Endodermal cell (in vitro differentiated cells): ENCODE measurements at regions not wholly inside any gene's neighbourhood (a gene's known extent, or its start where the extent isn't known, plus 50 kb on each side); places are given as distances from the start of the nearest gene placed in this dataset.
"Not testable (repeated sequence)": the region's sequence is repeated elsewhere in the genome, so short reads cannot be mapped to it uniquely, and the experiment has no call there.

Experiments used
- DNase-seq: peaks from one replicate; pipeline ENCODE4 v3.0.0-alpha.2; 2017
- H3K27ac ChIP-seq: 2 replicates; pipeline ENCODE4 v1.5.1; 2013; ENCODE audit warnings: mild to moderate bottlenecking, low read depth, low read length, moderate library complexity
- H3K27me3 ChIP-seq: 2 replicates; pipeline ENCODE4 v1.6.1; 2013; ENCODE audit warnings: mild to moderate bottlenecking, low read length, moderate library complexity; ENCODE audit not compliant: insufficient read depth, control insufficient read depth, poor library complexity, severe bottlenecking
- H3K36me3 ChIP-seq: 2 replicates; pipeline ENCODE4 v1.7.0; 2013; ENCODE audit warnings: mild to moderate bottlenecking, low read length, moderate library complexity; ENCODE audit not compliant: control insufficient read depth, insufficient read depth
- H3K4me1 ChIP-seq: one replicate; pipeline ENCODE4 v1.7.0; 2013; ENCODE audit warnings: low read length; ENCODE audit not compliant: control insufficient read depth, insufficient read depth
- H3K4me3 ChIP-seq: 2 replicates; pipeline ENCODE4 v1.5.1; 2013; ENCODE audit warnings: mild to moderate bottlenecking, low read length, moderate library complexity
- H3K9ac ChIP-seq: 2 replicates; pipeline ENCODE4 v1.6.1; 2013; ENCODE audit warnings: mild to moderate bottlenecking, low read length, moderate library complexity; ENCODE audit not compliant: poor library complexity, severe bottlenecking; ENCODE audit errors: extremely low read depth
- H3K9me3 ChIP-seq: 2 replicates; pipeline ENCODE4 v1.6.1; 2013; ENCODE audit warnings: mild to moderate bottlenecking, low read length, moderate library complexity; ENCODE audit not compliant: control insufficient read depth
- H3K27ac Mint-ChIP-seq: 2 replicates; pipeline ENCODE4 v1.8.0; 2020; ENCODE audit warnings: mixed read lengths
- H3K27me3 Mint-ChIP-seq: 2 replicates; pipeline ENCODE4 v1.8.0; 2021; ENCODE audit warnings: mild to moderate bottlenecking, mixed read lengths; ENCODE audit not compliant: insufficient read depth
- H3K36me3 Mint-ChIP-seq: 2 replicates; pipeline ENCODE4 v1.8.0; 2020; ENCODE audit warnings: low read depth, mixed read lengths
- H3K4me1 Mint-ChIP-seq: 2 replicates; pipeline ENCODE4 v1.8.0; 2020; ENCODE audit warnings: mixed read lengths
- H3K4me3 Mint-ChIP-seq: 2 replicates; pipeline ENCODE4 v1.8.0; 2020; ENCODE audit warnings: mild to moderate bottlenecking, moderate library complexity, mixed read lengths
- H3K9me3 Mint-ChIP-seq: 2 replicates; pipeline ENCODE4 v1.8.0; 2020; ENCODE audit warnings: mild to moderate bottlenecking, mixed read lengths
- WGBS, 2 experiments: methylation state at CpG; one replicate each; pipeline versions ENCODE4 v1.1.5 to v1.1.7; 2013; ENCODE audit warnings: missing lambda C conversion rate in 2 of 2, mixed read lengths in 1 of 2; ENCODE audit not compliant: insufficient coverage in 1 of 2, insufficient read length in 1 of 2; 5-methylcytosine and 5-hydroxymethylcytosine counted together
- TF ChIP-seq, protein P1 (sequence below): fragments of 200-600 bp; sonication (generic); conservative IDR thresholded peaks from 2 replicates; pipeline ENCODE4 v1.5.0; 2021; ENCODE audit warnings: antibody characterized with exemption, mild to moderate bottlenecking

DNA sequence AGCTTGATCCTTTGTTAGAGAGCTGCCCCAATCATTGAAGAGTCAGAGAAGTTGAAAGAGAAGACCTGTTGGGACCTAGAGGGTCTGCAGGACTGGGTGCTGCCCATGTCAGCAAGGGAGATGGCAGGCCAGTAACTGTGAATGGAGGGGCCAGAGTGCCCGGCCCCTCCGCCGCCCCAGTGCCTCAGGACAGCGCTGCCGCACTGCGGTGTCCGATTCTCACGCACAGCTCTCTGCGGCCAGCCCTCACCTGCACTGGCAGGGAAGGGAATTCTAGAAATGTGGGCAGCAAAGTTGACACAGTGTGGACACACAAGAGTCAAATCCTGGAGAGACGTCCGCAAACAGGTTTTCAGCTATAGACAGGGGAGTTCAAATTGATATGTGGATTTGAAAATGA, 373.5 kb downstream of the TCERG1L start:
- no peaks in the 10 kb centered on the region for H3K36me3 Mint-ChIP-seq
- no peaks in the 10 kb centered on the region for H3K9me3 Mint-ChIP-seq
- no peaks in the 10 kb centered on the region for H3K27me3 Mint-ChIP-seq
- Histone ChIP-seq H3K4me3 (no peak overlapping the region), H3K4me1 (no peaks in the 10 kb centered on the region), H3K9me3 (no peaks in the 10 kb centered on the region), H3K36me3 (no peaks in the 10 kb centered on the region), H3K27ac (no peak overlapping the region), H3K9ac (no peak overlapping the region), H3K27me3 (no peaks in the 10 kb centered on the region)
- no peak overlapping the region for H3K4me3 Mint-ChIP-seq
- peaks cover 22% of the 10 kb centered on the region for H3K4me1 Mint-ChIP-seq
- H3K27ac Mint-ChIP-seq = no peak overlapping the region
- 92 to 99% methylated on average over 8 to 11 of the region's 11 CpGs for WGBS, 2 experiments
- DNase-seq = no peak
- TF ChIP-seq, protein P1, sequence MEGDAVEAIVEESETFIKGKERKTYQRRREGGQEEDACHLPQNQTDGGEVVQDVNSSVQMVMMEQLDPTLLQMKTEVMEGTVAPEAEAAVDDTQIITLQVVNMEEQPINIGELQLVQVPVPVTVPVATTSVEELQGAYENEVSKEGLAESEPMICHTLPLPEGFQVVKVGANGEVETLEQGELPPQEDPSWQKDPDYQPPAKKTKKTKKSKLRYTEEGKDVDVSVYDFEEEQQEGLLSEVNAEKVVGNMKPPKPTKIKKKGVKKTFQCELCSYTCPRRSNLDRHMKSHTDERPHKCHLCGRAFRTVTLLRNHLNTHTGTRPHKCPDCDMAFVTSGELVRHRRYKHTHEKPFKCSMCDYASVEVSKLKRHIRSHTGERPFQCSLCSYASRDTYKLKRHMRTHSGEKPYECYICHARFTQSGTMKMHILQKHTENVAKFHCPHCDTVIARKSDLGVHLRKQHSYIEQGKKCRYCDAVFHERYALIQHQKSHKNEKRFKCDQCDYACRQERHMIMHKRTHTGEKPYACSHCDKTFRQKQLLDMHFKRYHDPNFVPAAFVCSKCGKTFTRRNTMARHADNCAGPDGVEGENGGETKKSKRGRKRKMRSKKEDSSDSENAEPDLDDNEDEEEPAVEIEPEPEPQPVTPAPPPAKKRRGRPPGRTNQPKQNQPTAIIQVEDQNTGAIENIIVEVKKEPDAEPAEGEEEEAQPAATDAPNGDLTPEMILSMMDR = no peak

DNA sequence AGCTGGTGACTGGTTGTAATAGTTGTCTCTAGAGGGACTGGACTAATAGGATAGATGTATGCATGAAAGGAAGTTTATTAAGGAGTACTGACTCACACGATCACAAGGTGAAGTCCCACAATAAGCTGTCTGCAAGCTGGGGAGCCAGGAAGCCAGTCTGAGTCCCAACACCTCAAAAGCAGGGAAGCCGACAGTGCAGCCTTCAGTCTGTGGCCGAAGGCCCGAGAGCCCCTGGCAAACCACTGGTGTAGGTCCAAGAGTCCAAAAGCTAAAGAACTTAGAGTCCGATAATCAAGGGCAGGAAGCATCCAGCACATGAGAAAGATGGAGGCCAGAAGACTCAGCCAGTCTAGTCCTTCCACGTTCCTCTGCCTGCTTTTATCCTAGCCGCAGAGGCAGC, 372.6 kb downstream of the TCERG1L start:
- H3K4me1 ChIP-seq, H3K36me3 ChIP-seq, H3K4me3 Mint-ChIP-seq, H3K27ac Mint-ChIP-seq, H3K36me3 Mint-ChIP-seq, H3K27ac ChIP-seq, DNase-seq, H3K9ac ChIP-seq, H3K9me3 Mint-ChIP-seq, H3K27me3 ChIP-seq, H3K27me3 Mint-ChIP-seq, H3K9me3 ChIP-seq, H3K4me3 ChIP-seq: not testable (repeated sequence)
- H3K4me1 Mint-ChIP-seq = peaks cover 22% of the 10 kb centered on the region
- 93 to 98% methylated on average over 7 of the region's 7 CpGs for WGBS, 2 experiments

DNA sequence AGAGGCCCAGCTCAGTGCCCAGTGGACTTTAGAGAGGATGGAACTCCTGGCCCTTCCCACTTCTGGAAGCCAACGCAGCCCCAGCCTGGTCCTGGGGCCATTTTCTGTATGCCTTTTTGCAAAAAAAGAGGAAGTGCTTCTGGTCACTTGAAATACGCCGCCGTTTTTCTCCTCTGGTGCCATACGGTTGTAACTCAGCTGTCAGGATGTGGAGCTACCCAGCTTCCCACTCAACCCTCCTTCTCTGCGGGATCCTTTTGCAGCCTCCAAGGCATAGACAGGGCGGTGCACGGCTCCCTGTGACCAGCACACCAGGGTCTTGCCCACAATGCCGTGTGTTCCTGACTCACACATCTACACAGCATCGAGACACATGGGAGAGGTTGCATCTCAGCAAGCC, 369.6 kb downstream of the TCERG1L start:
- 95% methylated on average over 8 to 10 of the region's 10 CpGs for WGBS, 2 experiments
- Histone ChIP-seq H3K27me3 (no peaks in the 10 kb centered on the region), H3K4me1 (no peaks in the 10 kb centered on the region), H3K36me3 (no peaks in the 10 kb centered on the region), H3K27ac (no peak overlapping the region), H3K4me3 (no peak overlapping the region), H3K9me3 (no peaks in the 10 kb centered on the region), H3K9ac (no peak overlapping the region)
- H3K27ac Mint-ChIP-seq = no peak overlapping the region
- H3K4me1 Mint-ChIP-seq = no peaks in the 10 kb centered on the region
- H3K36me3 Mint-ChIP-seq = no peaks in the 10 kb centered on the region
- TF ChIP-seq, protein P1 = no peak
- no peak for DNase-seq
- no peak overlapping the region for H3K4me3 Mint-ChIP-seq
- peaks cover 5% of the 10 kb centered on the region for H3K27me3 Mint-ChIP-seq
- no peaks in the 10 kb centered on the region for H3K9me3 Mint-ChIP-seq

DNA sequence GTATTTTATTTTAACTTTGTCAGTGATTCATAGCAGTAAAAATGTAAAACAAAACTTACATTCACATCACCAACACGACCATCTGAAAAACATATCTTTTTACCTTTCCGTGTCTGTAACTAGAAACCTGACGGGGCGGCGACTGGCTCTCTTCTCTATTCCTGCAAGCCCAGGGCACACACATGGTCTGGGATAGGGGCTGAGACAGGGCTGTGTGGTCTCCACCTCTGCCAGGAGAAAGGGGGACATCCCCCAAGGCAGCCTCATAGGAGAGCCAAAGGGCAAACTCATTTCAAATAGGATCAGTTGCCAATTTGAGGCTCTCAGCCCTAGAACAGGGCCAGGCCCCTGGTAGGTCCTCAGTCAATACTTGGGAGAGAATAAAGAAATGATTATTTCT, 359.4 kb downstream of the TCERG1L start:
- Mint-ChIP-seq H3K9me3 (no peaks in the 10 kb centered on the region), H3K27ac (no peak overlapping the region), H3K27me3 (no peaks in the 10 kb centered on the region), H3K4me3 (no peak overlapping the region), H3K4me1 (no peaks in the 10 kb centered on the region), H3K36me3 (no peaks in the 10 kb centered on the region)
- Histone ChIP-seq H3K27ac (no peak overlapping the region), H3K9me3 (no peaks in the 10 kb centered on the region), H3K4me3 (no peak overlapping the region), H3K4me1 (no peaks in the 10 kb centered on the region), H3K27me3 (no peaks in the 10 kb centered on the region), H3K9ac (no peak overlapping the region), H3K36me3 (no peaks in the 10 kb centered on the region)
- 85 to 100% methylated on average over 1 to 5 of the region's 5 CpGs for WGBS, 2 experiments
- TF ChIP-seq, protein P1 = no peak
- DNase-seq = no peak
